ENCODE measurements at regions not wholly inside any gene's neighbourhood (a gene's known extent, or its start where the extent isn't known, plus 50 kb on each side); places are given as distances from the start of the nearest gene placed in this dataset.

- Histone ChIP-seq H3K23ac (ENCODE audit: insufficient read length, low read depth, low read length) (no peak overlapping the region), H3K4me2 (ENCODE audit: insufficient read depth, insufficient read length, low read length) (no peak overlapping the region), H2AFZ (ENCODE audit: low read length) (no peak overlapping the region), H3T11ph (ENCODE audit: low read length) (no peak overlapping the region), H3K18ac (ENCODE audit: insufficient read length, low read depth, low read length) (no peak overlapping the region), H4K20me1 (ENCODE audit: control insufficient read depth, insufficient read depth, insufficient read length) (no peaks in the 10 kb centered on the region), H3K27me3 (ENCODE audit: insufficient read depth, low read length) (no peaks in the 10 kb centered on the region), H3K79me2 (ENCODE audit: insufficient read depth, low read length) (no peaks in the 10 kb centered on the region), H2BK120ac (ENCODE audit: low read depth, low read length, poor library complexity, severe bottlenecking) (no peak overlapping the region), H2BK15ac (ENCODE audit: low read depth, low read length) (no peak overlapping the region), H3K27ac (ENCODE audit: insufficient read length, low read depth, low read length) (no peak overlapping the region), H4K5ac (ENCODE audit: insufficient read length, low read depth, low read length) (no peak overlapping the region), H3K56ac (ENCODE audit: insufficient read length, low read depth, low read length) (no peak overlapping the region), H4K91ac (ENCODE audit: insufficient read length, low read depth, low read length) (no peak overlapping the region), H2BK5ac (ENCODE audit: insufficient read length, low read length) (no peak overlapping the region), H3K4ac (ENCODE audit: low read depth, low read length) (no peak overlapping the region), H3K79me1 (ENCODE audit: insufficient read depth, low read depth, low read length, poor library complexity, severe bottlenecking) (no peaks in the 10 kb centered on the region), H3K9ac (ENCODE audit: extremely low read depth, insufficient read length, low read length) (no peak overlapping the region), H2BK12ac (ENCODE audit: insufficient read length, low read depth, low read length) (no peak overlapping the region), H3K14ac (ENCODE audit: insufficient read depth, low read length) (no peak overlapping the region), H3K9me3 (ENCODE audit: control insufficient read depth, low read depth, low read length) (no peaks in the 10 kb centered on the region), H3K4me1 (ENCODE audit: insufficient read depth, low read length) (peaks cover 12% of the 10 kb centered on the region; the same call in 1 of the 2 replicates), H2AK5ac (ENCODE audit: insufficient read length, low read length) (no peak overlapping the region), H4K8ac (replicated peaks; ENCODE audit: insufficient read length, low read depth, low read length) (no peak overlapping the region), H3K23me2 (ENCODE audit: insufficient read length, low read depth, low read length, poor library complexity, severe bottlenecking) (no peaks in the 10 kb centered on the region), H2BK20ac (ENCODE audit: low read depth, low read length, poor library complexity, severe bottlenecking) (no peak overlapping the region)
- Mint-ChIP-seq H3K4me1 (peaks cover 26 to 39% of the 10 kb centered on the region in 2 experiments), H3K27me3 (ENCODE audit: low read depth) (peaks cover 20% of the 10 kb centered on the region), H3K4me3 (no peak overlapping the region), H3K36me3 (ENCODE audit: insufficient read depth in 1 of 3, low read depth in 3 of 3) (peaks cover 0 to 4% (median 0%) of the 10 kb centered on the region in 3 experiments; a peak in 3 of 7 replicates), H3K9me3 (peaks cover 0 to 3% of the 10 kb centered on the region in 2 experiments; a peak in 1 of 5 replicates), H3K27ac (no peak overlapping the region)
- no peak for TF ChIP-seq CTCF (conservative IDR thresholded peaks at IDR 0.05)
- WGBS (ENCODE audit: extremely low coverage, insufficient read length, low lambda C conversion rate) = no CpG with 5 or more reads among the region's 3 CpGs
- no peak for DNase-seq
These were observed 328.0 kb downstream of the MN1 start for GRCh38 chr22:27473533-27473932.
